Neuron (in vitro differentiated cells): ENCODE measurements at regions not wholly inside any gene's neighbourhood (a gene's known extent, or its start where the extent isn't known, plus 50 kb on each side); places are given as distances from the start of the nearest gene placed in this dataset.
"Not testable (repeated sequence)": the region's sequence is repeated elsewhere in the genome, so short reads cannot be mapped to it uniquely, and the experiment has no call there.

Experiments
- H2AFZ ChIP-seq: one replicate; pipeline ENCODE4 v1.6.1; 2013; ENCODE audit warnings: low read depth, mild to moderate bottlenecking, inconsistent platforms, low read length, moderate library complexity
- H3K27me3 ChIP-seq: one replicate; pipeline ENCODE4 v1.6.1; 2013; ENCODE audit warnings: low read length; ENCODE audit not compliant: insufficient read depth
- H3K36me3 ChIP-seq: one replicate; pipeline ENCODE4 v1.6.1; 2013; ENCODE audit warnings: low read length; ENCODE audit not compliant: insufficient read depth
- H3K4me1 ChIP-seq: one replicate; pipeline ENCODE4 v1.6.1; 2013; ENCODE audit warnings: low read length; ENCODE audit not compliant: insufficient read depth
- H3K4me3 ChIP-seq: 2 replicates; pipeline ENCODE4 v1.5.1; 2013; ENCODE audit warnings: mild to moderate bottlenecking, low read length, moderate library complexity
- H3K9me3 ChIP-seq: one replicate; pipeline ENCODE4 v1.6.1; 2013; ENCODE audit warnings: low read length

DNA sequence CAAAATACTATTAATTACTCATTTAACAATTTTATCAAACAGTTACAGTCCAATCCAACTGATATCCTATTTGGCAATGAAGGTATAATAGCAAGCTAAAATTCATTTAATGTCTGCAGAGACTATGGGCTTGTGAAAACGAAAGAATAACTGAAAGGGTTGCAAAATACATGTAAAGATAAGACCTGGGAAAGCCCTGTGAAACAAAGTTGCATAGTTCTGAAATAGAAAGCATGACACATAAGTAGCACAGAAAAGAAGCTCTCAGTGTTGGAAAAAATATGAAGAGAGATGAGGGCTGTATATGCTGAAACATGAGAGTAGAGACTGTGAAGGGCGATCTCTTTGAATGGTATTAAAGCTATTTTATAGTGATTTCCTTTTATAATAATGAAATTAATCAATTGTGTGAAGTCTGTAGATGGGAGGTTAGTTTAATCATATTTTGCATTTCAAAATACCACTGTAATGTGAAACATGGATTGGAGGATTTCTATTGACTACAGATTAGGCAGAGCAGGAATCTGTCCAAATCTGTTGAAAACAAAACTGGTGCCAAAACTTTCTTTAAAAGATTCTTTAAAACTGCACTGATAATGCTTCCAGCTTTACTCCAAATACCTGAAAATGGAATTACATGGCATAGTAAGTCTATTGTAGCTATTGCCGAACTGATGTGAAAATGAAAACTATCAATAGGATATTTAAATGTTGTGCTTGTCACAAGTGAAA is 1518.9 kb upstream of the B3GALT2 start:
- H3K36me3 ChIP-seq: no peaks in the 10 kb centered on the region
- H3K4me1 ChIP-seq: no peaks in the 10 kb centered on the region
- no peaks in the 10 kb centered on the region for H3K27me3 ChIP-seq
- no peak overlapping the region for H3K4me3 ChIP-seq
- no peak overlapping the region for H2AFZ ChIP-seq
- H3K9me3 ChIP-seq: no peaks in the 10 kb centered on the region

DNA sequence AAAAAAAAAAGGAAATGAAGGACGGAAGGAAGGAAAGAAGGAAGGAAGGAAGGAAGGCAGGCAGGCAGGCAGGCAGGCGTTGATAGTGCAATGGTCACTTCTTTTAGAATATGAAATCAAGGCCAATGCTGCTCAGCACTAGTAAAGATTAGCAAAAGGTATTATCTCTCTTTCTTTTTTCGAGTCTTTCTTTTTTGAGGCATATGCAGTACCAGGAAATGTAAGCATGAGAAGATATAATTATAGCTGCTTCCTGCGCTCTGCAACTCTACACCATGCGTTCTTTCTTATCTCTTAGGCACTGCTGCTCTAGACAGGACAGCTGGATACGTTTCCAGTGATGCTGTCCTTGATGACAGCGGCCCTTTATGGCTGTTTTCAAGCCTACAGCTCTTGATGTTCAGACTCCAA is 1512.5 kb upstream of the B3GALT2 start:
- H3K27me3 ChIP-seq: no peaks in the 10 kb centered on the region
- no peaks in the 10 kb centered on the region for H3K4me1 ChIP-seq
- no peak overlapping the region for H3K4me3 ChIP-seq
- H2AFZ ChIP-seq: no peak overlapping the region
- no peaks in the 10 kb centered on the region for H3K9me3 ChIP-seq
- no peaks in the 10 kb centered on the region for H3K36me3 ChIP-seq

DNA sequence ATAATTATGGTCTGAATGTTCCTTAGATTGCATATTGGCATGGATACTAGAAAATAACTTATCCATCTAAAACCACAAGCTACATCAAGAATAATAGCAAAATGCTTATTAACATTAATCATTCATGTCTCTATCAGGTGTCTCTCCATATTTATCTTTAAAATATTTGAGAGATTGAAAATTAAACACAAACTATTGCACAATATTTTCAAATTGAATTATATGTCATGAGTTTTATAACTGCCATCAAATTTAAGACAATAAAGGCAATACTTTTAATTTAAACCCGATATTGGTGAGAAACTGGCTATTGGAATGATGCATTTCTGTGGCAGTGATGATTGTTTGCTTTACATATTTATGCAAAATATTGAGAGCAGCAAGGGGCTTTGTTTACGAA is 1506.8 kb upstream of the B3GALT2 start:
- Histone ChIP-seq H3K36me3 (no peaks in the 10 kb centered on the region), H3K4me3 (no peak overlapping the region), H2AFZ (no peak overlapping the region), H3K4me1 (no peaks in the 10 kb centered on the region), H3K9me3 (no peaks in the 10 kb centered on the region), H3K27me3 (no peaks in the 10 kb centered on the region)

DNA sequence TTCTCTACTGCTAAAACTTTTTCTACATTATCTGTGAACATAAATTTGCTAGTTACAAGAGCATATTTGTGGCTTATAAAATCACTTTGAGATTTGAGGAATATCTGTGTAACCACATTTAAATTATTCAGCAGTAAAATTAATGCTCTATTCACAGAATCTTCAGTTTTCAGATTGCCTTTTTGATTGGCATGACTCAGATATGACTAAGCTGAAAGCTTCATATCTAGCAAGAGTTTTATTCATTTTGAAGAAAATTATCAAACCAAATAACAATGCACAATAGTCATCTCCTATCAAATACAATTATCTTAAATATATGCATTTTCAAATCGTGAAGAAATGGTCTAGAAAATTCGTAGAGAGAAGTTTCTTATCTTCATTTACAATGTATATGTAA is 1498.2 kb upstream of the B3GALT2 start:
- Histone ChIP-seq H3K4me3 (no peak overlapping the region), H3K27me3 (no peaks in the 10 kb centered on the region), H2AFZ (no peak overlapping the region), H3K9me3 (no peaks in the 10 kb centered on the region), H3K36me3 (no peaks in the 10 kb centered on the region), H3K4me1 (no peaks in the 10 kb centered on the region)

DNA sequence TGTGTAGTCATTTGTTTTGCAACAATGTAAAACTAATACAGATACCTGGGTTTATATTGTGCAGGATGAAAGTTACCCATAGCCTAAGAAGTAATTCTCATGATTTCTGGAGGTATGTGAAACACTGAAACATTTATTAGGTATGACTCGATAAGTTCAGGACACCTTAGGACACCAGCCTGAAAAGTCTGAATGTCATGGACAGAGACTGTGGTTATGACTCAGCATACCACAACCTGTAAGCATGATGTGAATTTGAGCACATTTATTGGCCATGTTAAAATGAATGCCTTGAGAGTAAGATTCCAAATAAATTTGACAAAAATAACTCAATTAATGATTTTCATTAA is 1471.7 kb upstream of the B3GALT2 start:
- no peaks in the 10 kb centered on the region for H3K27me3 ChIP-seq
- H2AFZ ChIP-seq: no peak overlapping the region
- H3K9me3 ChIP-seq: no peaks in the 10 kb centered on the region
- no peaks in the 10 kb centered on the region for H3K36me3 ChIP-seq
- H3K4me1 ChIP-seq: no peaks in the 10 kb centered on the region
- H3K4me3 ChIP-seq: no peak overlapping the region

DNA sequence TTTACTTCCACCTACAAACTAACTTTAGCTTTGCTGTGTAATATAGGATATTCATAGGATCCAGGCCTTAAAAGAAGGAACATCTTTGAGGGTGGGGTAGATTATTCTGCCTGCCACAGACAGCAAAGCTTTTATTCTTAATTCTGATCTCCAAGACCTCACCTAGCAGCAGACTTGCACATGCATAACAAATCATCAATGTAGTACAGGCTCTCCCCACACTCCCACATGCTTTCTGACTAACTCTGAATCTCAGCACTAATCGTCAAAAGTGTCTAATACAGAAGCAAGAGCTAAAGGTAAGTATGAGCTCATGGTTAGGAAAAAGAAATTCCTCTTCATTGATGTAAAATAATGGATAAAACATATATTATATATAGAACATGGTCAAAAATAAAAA is 1468.5 kb upstream of the B3GALT2 start:
- no peak overlapping the region for H3K4me3 ChIP-seq
- H3K36me3 ChIP-seq: no peaks in the 10 kb centered on the region
- H2AFZ ChIP-seq: no peak overlapping the region
- no peaks in the 10 kb centered on the region for H3K9me3 ChIP-seq
- H3K4me1 ChIP-seq: no peaks in the 10 kb centered on the region
- H3K27me3 ChIP-seq: no peaks in the 10 kb centered on the region

DNA sequence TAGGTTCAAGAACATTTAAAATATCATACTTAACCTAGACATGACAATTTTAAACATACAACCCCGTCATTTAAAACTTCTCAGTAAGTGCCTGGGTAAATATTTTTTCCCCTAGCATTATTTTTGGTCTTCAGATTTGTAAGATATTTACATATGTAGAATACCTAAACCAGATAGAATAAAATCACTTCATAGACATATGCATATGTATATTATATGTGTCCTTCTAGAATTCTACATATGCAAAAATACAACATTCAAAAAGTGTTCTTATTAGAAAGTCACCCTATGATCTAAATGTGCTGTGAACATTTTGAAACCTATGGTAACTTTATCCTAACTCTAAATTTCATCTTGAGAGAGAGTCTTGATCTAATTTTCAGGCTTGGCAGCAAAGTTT is 1467.0 kb upstream of the B3GALT2 start:
- no peaks in the 10 kb centered on the region for H3K36me3 ChIP-seq
- no peaks in the 10 kb centered on the region for H3K4me1 ChIP-seq
- no peaks in the 10 kb centered on the region for H3K27me3 ChIP-seq
- no peak overlapping the region for H2AFZ ChIP-seq
- no peaks in the 10 kb centered on the region for H3K9me3 ChIP-seq
- no peak overlapping the region for H3K4me3 ChIP-seq

DNA sequence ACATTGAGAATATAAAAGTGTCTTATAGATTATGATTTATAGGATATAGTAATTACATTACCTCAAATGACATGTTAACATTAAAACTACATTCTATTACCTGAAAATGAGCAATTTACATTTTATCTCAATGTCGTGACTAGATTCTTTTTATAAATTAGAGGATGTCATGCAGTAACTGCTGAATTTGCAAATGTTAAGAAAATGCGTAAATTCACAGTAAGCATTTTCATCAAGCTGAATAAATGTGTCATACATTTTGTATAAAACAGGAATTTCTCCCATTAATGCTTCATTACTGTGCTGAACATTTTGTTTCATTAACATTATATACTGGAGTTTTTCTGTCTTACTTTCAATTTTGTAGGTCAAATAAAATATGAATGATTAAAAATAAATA is 1460.7 kb upstream of the B3GALT2 start:
- H3K9me3 ChIP-seq: no peaks in the 10 kb centered on the region
- no peaks in the 10 kb centered on the region for H3K27me3 ChIP-seq
- no peaks in the 10 kb centered on the region for H3K36me3 ChIP-seq
- H3K4me3 ChIP-seq: no peak overlapping the region
- H2AFZ ChIP-seq: no peak overlapping the region
- no peaks in the 10 kb centered on the region for H3K4me1 ChIP-seq

DNA sequence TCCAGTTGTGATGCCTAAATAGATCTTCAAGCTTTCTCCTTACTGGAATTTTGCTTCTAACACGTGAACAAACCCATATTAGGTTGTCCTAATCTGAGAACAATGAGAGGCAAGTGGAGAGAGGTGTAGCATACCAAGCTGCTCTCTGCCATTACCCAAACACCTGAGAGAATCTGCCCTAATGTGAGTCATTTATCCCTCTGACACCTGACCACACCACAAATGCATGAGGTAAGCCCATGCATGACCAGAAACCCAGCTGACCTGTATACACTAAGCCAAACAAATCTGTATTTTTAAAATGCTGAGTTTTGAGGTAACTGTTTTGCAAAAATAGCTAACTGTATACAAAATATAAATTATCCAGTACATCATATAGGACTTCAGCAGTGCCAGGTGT is 1458.1 kb upstream of the B3GALT2 start:
- H2AFZ ChIP-seq: no peak overlapping the region
- no peak overlapping the region for H3K4me3 ChIP-seq
- H3K4me1 ChIP-seq: no peaks in the 10 kb centered on the region
- H3K9me3 ChIP-seq: no peaks in the 10 kb centered on the region
- H3K27me3 ChIP-seq: no peaks in the 10 kb centered on the region
- no peaks in the 10 kb centered on the region for H3K36me3 ChIP-seq

DNA sequence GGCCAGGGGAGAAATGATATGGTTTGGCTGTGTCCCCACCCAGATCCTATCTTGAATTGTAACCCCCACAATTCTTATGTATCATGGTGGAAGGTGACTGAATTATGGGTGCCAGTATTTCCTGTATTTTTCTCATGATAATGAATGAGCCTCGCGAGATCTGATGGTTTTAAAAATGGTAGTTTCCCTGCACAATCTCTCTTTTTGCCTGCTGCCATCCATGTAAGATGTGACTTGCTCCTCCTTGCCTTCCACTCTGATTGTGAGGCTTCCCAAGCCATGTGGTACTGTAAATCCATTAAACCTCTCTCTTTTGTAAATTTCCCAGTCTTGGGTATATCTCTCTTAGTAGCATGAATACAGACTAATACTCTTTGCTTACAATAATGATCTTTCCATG is 1453.9 kb upstream of the B3GALT2 start:
- Histone ChIP-seq H3K9me3 (no peaks in the 10 kb centered on the region), H3K36me3 (no peaks in the 10 kb centered on the region), H3K4me3 (no peak overlapping the region), H2AFZ (no peak overlapping the region), H3K4me1 (no peaks in the 10 kb centered on the region), H3K27me3 (no peaks in the 10 kb centered on the region)

DNA sequence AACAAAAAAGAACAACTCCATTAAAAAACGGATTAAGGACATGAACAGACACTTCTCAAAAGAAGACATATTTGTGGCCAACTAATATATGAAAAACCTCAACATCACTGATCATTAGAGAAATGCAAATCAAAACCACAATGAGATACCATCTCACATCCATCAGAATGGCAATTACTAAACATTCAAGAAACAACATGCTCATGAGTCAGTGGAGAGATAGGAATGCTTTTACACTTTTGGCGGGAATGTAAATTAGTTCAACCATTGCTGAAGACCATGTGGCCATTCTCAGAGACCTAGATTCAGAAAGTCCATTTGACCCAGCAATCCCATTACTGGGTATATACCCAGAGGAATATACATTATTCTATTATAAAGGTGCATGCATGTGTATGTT is 1442.6 kb upstream of the B3GALT2 start:
- Histone ChIP-seq H3K27me3 (no peaks in the 10 kb centered on the region), H2AFZ (no peak overlapping the region), H3K4me1 (no peaks in the 10 kb centered on the region), H3K36me3 (no peaks in the 10 kb centered on the region), H3K9me3 (no peaks in the 10 kb centered on the region), H3K4me3 (no peak overlapping the region)

DNA sequence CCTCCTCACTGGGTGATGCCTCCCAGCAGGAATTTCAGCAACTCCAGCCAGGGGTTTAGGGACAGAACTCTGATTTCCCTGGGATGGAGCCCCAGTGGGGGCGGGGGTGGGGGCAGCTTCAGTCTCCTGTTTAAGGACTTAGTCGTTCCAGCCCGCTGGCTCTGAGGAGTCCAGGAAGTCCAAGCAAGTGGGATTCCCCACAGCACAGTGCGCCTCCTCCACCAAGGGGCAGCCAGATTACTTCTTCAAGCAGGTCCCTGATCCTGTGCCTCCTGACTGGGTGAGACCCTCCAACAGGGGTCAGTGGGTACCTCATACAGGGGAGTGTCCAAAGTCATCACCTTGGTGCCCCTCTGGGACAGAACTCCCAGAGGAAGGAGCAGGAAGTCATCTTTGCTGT is 1438.4 kb upstream of the B3GALT2 start:
- H3K4me3 ChIP-seq: no peak overlapping the region
- no peaks in the 10 kb centered on the region for H3K27me3 ChIP-seq
- H2AFZ ChIP-seq: no peak overlapping the region
- H3K36me3 ChIP-seq: no peaks in the 10 kb centered on the region
- no peaks in the 10 kb centered on the region for H3K4me1 ChIP-seq
- H3K9me3 ChIP-seq: no peaks in the 10 kb centered on the region

DNA sequence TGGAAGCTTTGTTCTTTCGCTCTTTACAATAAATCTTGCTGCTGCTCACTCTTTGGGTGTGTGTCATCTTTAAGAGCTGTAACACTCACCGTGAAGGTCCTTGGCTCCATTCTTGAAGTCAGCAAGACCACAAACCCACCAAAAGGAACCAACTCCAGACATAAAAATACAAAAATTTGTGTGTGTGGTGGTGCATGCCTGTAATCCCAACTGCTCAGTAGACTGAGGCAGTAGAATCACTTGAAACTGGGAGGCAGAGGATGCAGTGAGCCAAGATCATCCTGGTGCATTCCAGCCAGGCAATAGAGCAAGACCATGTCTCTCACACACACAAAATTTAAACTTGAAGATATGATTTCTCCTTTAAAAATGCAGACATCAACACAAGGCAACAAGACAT is 1431.7 kb upstream of the B3GALT2 start:
- Histone ChIP-seq H3K9me3 (peaks cover 2% of the 10 kb centered on the region), H2AFZ (peak overlapping the region; percentile 10), H3K27me3 (no peaks in the 10 kb centered on the region), H3K36me3 (no peaks in the 10 kb centered on the region), H3K4me1 (no peaks in the 10 kb centered on the region), H3K4me3 (no peak overlapping the region)

DNA sequence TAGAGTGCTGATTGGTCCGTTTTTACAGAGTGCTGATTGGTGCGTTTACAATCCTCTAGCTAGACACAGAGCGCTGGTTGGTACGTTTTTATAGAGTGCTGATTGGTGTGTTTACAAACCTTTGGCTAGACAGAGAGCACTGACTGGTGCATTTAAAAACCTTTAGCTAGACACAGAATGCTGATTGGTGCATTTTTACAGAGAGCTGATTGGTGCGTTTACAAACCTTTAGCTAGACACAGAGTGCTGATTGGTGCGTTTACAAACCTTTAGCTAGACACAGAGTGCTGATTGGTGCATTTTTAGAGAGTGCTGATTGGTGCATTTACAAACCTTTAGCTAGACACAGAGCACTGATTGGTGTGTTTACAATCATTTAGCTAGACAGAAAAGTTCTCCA is 1430.9 kb upstream of the B3GALT2 start:
- H3K4me3 ChIP-seq, H2AFZ ChIP-seq, H3K9me3 ChIP-seq, H3K36me3 ChIP-seq, H3K4me1 ChIP-seq, H3K27me3 ChIP-seq: not testable (repeated sequence)
